Spleen (tissue), 11 donors: ENCODE measurements at regions not wholly inside any gene's neighbourhood (a gene's known extent, or its start where the extent isn't known, plus 50 kb on each side); places are given as distances from the start of the nearest gene placed in this dataset.
"Not testable (repeated sequence)": the region's sequence is repeated elsewhere in the genome, so short reads cannot be mapped to it uniquely, and the experiment has no call there.

Source experiments
- DNase-seq: peaks from one replicate; pipeline ENCODE4 v3.0.0-alpha.2; 2020
- H3K27ac ChIP-seq, 8 donors: fragments of 200-600 bp; sonication (generic) in 7 of 8; 1 replicate in 4 of 8; 2 replicates in 4 of 8; pipeline versions ENCODE4 v1.5.0 to v1.8.0; 2016 to 2021; ENCODE audit warnings: inconsistent platforms in 4 of 8, mild to moderate bottlenecking in 4 of 8, moderate library complexity in 1 of 8
- H3K27me3 ChIP-seq, 7 donors: fragments of 200-600 bp; sonication (generic) in 6 of 7; replicated peaks in 1 of 7; 1 replicate in 4 of 7; 2 replicates in 3 of 7; pipeline versions ENCODE4 v1.5.0 to v1.8.0; 2016 to 2021; ENCODE audit warnings: inconsistent platforms in 3 of 7, mild to moderate bottlenecking in 1 of 7
- H3K36me3 ChIP-seq, 6 donors: fragments of 200-600 bp; sonication (generic) in 5 of 6; 1 replicate in 4 of 6; 2 replicates in 2 of 6; pipeline versions ENCODE4 v1.5.0 to v1.8.0; 2016 to 2021; ENCODE audit warnings: inconsistent platforms in 2 of 6
- H3K4me1 ChIP-seq, 6 donors: fragments of 200-600 bp; sonication (generic) in 5 of 6; 1 replicate in 3 of 6; 2 replicates in 3 of 6; pipeline versions ENCODE4 v1.5.0 to v1.8.0; 2016 to 2021; ENCODE audit warnings: inconsistent platforms in 3 of 6
- H3K4me3 ChIP-seq, 8 donors: fragments of 200-600 bp; sonication (generic) in 7 of 8; 1 replicate in 4 of 8; 2 replicates in 4 of 8; pipeline versions ENCODE4 v1.5.0 to v1.8.0; 2016 to 2021; ENCODE audit warnings: inconsistent platforms in 4 of 8, mild to moderate bottlenecking in 4 of 8, moderate library complexity in 2 of 8
- H3K9me3 ChIP-seq, 8 donors: fragments of 200-600 bp; sonication (generic) in 7 of 8; 1 replicate in 4 of 8; 2 replicates in 4 of 8; pipeline versions ENCODE4 v1.5.0 to v1.8.0; 2016 to 2021; ENCODE audit warnings: inconsistent platforms in 4 of 8
- CTCF ChIP-seq, 11 experiments: fragments of 200-600 bp in 7 of 11; fragments of 450-650 bp in 4 of 11; sonication (generic) in 4 of 11; IDR thresholded peaks in 8 of 11; conservative IDR thresholded peaks in 3 of 11; 1 replicate in 7 of 11; 2 replicates in 4 of 11; pipeline versions ENCODE4 v1.4.0 to v1.8.0; 2016 to 2021; ENCODE audit warnings: antibody characterized with exemption in 11 of 11, inconsistent platforms in 4 of 11, mild to moderate bottlenecking in 1 of 11
- POLR2A ChIP-seq, 3 donors: fragments of 450-650 bp; IDR thresholded peaks; one replicate each; pipeline ENCODE4 v1.5.1; 2017; ENCODE audit warnings: antibody characterized with exemption in 3 of 3, mild to moderate bottlenecking in 1 of 3
- POLR2AphosphoS5 ChIP-seq, 3 donors: sonication (generic); formaldehyde crosslinking; IDR thresholded peaks; one replicate each; pipeline ENCODE4 v1.5.1; 2017; ENCODE audit warnings: antibody characterized with exemption in 3 of 3
- WGBS, 5 donors: extraction: QIAGEN DNeasy Blood & Tissue Kit in 3 of 5; methylation state at CpG; one replicate each; pipeline versions ENCODE4 v1.1.5 to v1.1.7; 2013 to 2018; 5-methylcytosine and 5-hydroxymethylcytosine counted together
- intact Hi-C: fragments of 100-400 bp; cut with DNase I; formaldehyde crosslinking; loops from one replicate; pipeline ENCODE4 v1.15.0; 2023; ENCODE audit warnings: low total_unique reads
- donor health status: healthy with polysubstance abuse.
- donor health status: DM: no; HTN: no; CAD: no; lungs with moderate emphysema.
- donor health status: DM: no; HTN: no; CAD: no.
- donor health status: Bipolar disorder and iron deficiency.
- donor health status: healthy.
- donor health status: DM: no; HTN: no; CAD: no.
- donor health status: DM: yes; HTN: yes; CAD: no.

- DNase-seq: no peak
- WGBS, 5 donors: 73 to 79% (median 78%) methylated on average over 6 of the region's 6 CpGs
- H3K27ac ChIP-seq: no peak overlapping the region
- H3K4me3 ChIP-seq: no peak overlapping the region
- H3K9me3 ChIP-seq: peaks cover 0 to 14% (median 0%) of the 10 kb centered on the region in 8 donors
- TF ChIP-seq POLR2AphosphoS5 (IDR thresholded peaks at IDR 0.05) (no peak), CTCF (IDR thresholded peaks at IDR 0.05 in 8 of 11, conservative IDR thresholded peaks at IDR 0.05 in 3 of 11) (no peak), POLR2A (IDR thresholded peaks at IDR 0.05) (no peak)
- intact Hi-C loops: no loop called here
- no peaks in the 10 kb centered on the region for H3K36me3 ChIP-seq
- H3K27me3 ChIP-seq: no peaks in the 10 kb centered on the region
- H3K4me1 ChIP-seq: no peaks in the 10 kb centered on the region
Measured at GRCh38 chr13:83780227-83780626, 102.0 kb downstream of the SLITRK1 start.

GRCh38 chr13:83773961-83774360, 108.3 kb downstream of the SLITRK1 start:
- Histone ChIP-seq H3K4me1 (no peaks in the 10 kb centered on the region), H3K4me3 (no peak overlapping the region), H3K9me3 (peaks cover 0 to 4% (median 0%) of the 10 kb centered on the region in 8 donors), H3K36me3 (no peaks in the 10 kb centered on the region), H3K27me3 (no peaks in the 10 kb centered on the region), H3K27ac (no peak overlapping the region)
- TF ChIP-seq POLR2A (IDR thresholded peaks at IDR 0.05) (no peak), POLR2AphosphoS5 (IDR thresholded peaks at IDR 0.05) (no peak), CTCF (IDR thresholded peaks at IDR 0.05 in 8 of 11, conservative IDR thresholded peaks at IDR 0.05 in 3 of 11) (no peak)
- no peak for DNase-seq
- intact Hi-C loops: no loop called here
- WGBS, 5 donors: 67 to 82% (median 72%) methylated on average over 2 of the region's 2 CpGs

- Histone ChIP-seq H3K27me3 (no peaks in the 10 kb centered on the region), H3K4me1 (no peaks in the 10 kb centered on the region), H3K36me3 (no peaks in the 10 kb centered on the region), H3K9me3 (peaks cover 0 to 8% (median 0%) of the 10 kb centered on the region in 8 donors), H3K27ac (no peak overlapping the region), H3K4me3 (no peak overlapping the region)
- intact Hi-C loops: no loop called here
- WGBS, 5 donors: 82 to 89% (median 83%) methylated on average over 1 of the region's 1 CpG
- no peak for DNase-seq
- TF ChIP-seq POLR2A (IDR thresholded peaks at IDR 0.05): no peak
- no peak for TF ChIP-seq CTCF (IDR thresholded peaks at IDR 0.05 in 8 of 11, conservative IDR thresholded peaks at IDR 0.05 in 3 of 11)
- no peak for TF ChIP-seq POLR2AphosphoS5 (IDR thresholded peaks at IDR 0.05)
Measured at GRCh38 chr13:83765796-83766195, 116.5 kb downstream of the SLITRK1 start.

GRCh38 chr13:83761631-83762030, 120.6 kb downstream of the SLITRK1 start:
- H3K27ac ChIP-seq: no peak overlapping the region
- no peaks in the 10 kb centered on the region for H3K36me3 ChIP-seq
- no peaks in the 10 kb centered on the region for H3K27me3 ChIP-seq
- WGBS, 5 donors: 57 to 78% (median 61%) methylated on average over 2 of the region's 2 CpGs
- H3K9me3 ChIP-seq: peaks cover 0 to 34% (median 16%) of the 10 kb centered on the region in 8 donors
- no peak for TF ChIP-seq CTCF (IDR thresholded peaks at IDR 0.05 in 8 of 11, conservative IDR thresholded peaks at IDR 0.05 in 3 of 11)
- no peak for TF ChIP-seq POLR2A (IDR thresholded peaks at IDR 0.05)
- TF ChIP-seq POLR2AphosphoS5 (IDR thresholded peaks at IDR 0.05): no peak
- intact Hi-C loops: no loop called here
- DNase-seq: no peak
- no peak overlapping the region for H3K4me3 ChIP-seq
- no peaks in the 10 kb centered on the region for H3K4me1 ChIP-seq

GRCh38 chr13:83755210-83755609, 127.1 kb downstream of the SLITRK1 start:
- H3K4me1 ChIP-seq, H3K27me3 ChIP-seq, H3K4me3 ChIP-seq, DNase-seq, intact Hi-C loops, H3K36me3 ChIP-seq, H3K27ac ChIP-seq: not testable (repeated sequence)
- 90 to 100% (median 94%) methylated on average over 2 of the region's 2 CpGs for WGBS, 5 donors
- peaks cover 0 to 60% (median 24%) of the 10 kb centered on the region in 8 donors for H3K9me3 ChIP-seq
